GM19468 (cell line): ENCODE measurements at regions not wholly inside any gene's neighbourhood (a gene's known extent, or its start where the extent isn't known, plus 50 kb on each side); places are given as distances from the start of the nearest gene placed in this dataset.

Source experiments
- ATAC-seq: cut with Tn5 transposase; IDR thresholded peaks from one replicate; pipeline ENCODE4 v1.9.1; 2021; ENCODE audit warnings: mild to moderate bottlenecking, moderate library complexity, moderate number of reproducible peaks; ENCODE audit not compliant: unreplicated experiment; ENCODE audit errors: extremely low read depth

DNA sequence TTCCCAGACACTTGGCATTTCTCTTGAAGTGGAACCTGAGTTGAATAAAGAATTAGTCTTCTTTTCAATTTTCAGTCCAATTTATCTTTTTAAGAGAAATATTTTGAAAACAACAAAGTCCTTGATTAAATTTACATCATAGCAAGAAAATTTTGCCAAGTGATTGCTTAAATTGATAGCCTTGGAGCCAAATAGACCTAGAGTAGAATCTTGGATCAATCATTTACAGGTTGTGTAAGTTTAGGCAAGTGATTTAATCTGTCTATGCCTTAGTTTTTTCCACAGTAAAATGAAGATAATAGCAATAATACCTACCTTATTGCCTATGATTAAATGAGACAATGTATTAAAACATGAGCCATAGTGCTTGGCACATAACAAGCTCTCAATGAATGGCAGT is 113.9 kb downstream of the LHX9 start:
- no peak for ATAC-seq

DNA sequence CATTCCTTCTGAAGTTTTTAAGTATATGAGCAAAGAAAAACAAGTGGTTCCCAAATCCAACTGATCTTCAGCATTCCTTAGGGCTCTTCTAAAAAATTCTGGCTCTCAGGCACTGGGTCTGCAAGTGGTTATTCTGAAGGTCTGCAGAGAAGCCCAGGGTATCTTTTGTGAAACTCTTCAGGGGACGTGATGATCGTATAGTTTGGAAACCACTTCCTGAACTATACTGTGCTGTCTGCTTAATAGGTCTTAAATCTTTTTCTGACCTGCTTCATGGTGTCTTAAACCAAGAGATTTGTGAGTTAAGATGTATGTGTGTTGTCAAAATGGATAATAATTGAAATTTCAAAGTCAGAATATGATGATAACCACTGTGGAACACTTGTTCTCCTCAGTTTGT is 115.5 kb downstream of the LHX9 start:
- no peak for ATAC-seq

DNA sequence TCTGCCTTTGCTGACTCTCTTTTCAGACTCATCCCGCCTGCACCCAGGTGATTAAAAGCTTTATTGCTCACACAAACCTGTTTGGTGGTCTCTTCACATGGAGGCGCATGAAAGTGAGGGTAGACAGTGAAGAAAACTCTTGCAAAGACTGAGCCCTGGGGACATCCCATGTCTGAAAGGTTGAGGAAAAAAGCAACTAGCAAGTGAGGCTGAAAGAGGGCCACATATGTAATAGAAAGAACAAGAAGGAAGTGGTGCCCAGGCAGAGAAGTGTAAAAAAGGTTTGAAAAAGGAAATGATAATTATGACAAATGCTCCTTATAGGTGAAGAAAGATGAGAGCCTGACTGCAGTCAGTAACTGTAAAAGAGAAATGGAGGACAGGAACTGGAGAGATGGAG is 115.9 kb upstream of the NEK7 start:
- ATAC-seq: no peak

DNA sequence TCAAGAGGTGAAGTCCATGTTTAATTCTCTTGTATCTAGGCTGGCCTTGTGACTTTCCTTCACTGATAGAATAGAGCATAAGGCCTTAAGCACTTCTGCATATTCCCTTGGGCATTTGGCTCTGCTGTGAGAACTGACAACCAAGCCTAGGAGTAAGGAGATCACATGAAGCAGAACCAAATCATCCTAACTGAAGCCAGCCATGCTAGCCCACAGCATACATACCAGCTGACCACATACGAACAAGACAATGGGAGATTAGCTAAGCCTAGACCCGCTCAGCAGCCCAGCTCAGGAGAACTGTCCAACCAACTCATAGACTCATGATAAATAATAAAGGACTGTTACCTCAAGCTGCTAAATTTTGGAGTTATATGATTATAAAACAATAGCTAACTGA is 114.6 kb upstream of the NEK7 start:
- ATAC-seq: no peak

DNA sequence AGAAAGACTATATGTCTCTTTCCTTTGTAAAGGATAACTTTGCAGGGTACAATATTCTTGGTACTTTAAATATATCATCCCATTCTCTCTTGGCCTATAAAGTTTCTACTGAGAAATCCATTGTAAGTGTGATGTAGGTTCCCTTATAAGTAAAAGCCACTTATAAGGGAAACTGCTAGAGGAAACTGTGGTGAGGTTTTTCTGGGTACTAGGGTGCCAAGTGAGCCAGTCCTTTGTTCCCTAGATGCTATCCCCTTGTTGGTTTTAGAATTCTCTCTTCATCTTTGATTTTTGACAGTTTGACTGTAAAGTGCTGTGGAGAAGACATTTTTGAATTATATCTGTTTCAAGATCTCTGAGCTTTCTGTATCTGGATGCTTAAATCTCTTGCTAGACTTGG is 108.9 kb upstream of the NEK7 start:
- no peak for ATAC-seq

DNA sequence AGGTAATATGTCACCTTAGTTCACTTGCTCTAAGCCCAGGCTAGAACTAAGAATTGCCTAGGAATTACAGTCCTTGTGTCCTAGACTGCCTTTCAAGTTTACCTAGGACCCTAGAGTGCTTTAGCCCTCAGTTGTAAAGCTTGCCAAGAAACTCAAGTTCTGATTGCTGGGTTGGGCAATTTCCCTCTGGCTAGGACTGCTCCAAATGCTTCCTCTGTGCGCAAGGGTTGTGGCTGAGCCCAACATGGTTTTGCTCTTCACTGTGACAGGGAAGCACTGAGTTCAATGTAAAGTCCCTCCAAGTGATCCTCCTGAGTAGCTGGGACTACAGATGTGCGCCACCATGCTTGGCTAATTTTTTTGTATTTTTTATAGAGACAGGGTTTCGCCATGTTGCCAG is 102.3 kb upstream of the NEK7 start:
- ATAC-seq: no peak

DNA sequence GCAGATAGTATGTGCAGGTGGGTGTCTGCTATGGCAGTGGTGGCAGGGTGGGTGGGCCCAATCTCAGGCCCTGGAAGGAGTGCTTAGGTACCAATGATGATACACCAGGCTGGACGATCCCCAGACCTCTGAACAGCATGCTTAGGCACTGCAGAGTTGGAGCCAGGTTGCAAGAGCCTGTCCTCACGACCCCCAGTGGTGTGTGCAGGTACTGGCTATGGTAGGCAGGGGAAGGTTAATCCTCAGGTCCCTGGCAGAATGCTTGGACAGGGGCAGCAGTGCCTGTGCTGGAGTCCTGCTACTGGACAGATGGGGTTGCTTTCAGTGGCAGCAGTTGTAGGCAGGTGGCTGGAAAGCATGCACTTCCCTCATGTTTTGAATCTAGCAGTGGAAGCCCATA is 100.5 kb upstream of the NEK7 start:
- ATAC-seq: peak; percentile 46

DNA sequence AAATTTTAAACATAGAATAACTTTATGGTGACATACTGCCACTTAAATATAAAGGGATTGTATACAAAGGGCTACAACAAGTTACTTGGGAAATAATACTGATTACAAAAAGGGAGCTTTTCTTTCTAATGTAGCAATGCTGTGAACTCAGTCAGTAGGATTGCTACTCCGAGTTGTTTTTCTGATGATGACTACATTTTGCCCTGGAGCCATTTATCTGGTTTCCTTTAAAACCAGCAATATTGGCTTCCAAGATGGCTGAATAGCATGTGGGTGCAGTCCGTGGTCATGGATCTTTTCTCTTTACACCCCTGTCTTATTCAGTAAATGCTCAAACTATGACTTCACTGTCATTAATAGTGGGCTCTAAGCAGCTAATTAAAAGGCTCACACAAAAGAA is 92.6 kb upstream of the NEK7 start:
- no peak for ATAC-seq

DNA sequence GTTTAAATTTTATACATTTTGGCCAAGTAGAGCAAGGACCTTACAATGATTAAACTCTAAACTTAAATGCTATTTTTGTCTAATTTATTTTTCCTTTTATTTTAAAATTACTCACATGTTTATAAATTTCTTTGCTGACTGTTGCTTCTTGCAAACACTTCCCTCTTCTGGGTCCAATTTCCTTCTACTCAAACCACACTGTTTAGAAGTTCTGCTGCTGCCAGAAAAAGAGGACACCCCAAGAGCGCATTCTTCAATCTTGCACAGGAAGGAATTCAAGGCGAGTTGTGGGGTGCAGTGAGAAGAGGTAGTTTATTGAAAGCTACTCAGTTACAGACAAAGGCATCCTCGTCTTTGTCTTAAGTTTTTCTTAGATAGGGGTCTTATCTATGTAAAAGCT is 88.5 kb upstream of the NEK7 start:
- ATAC-seq: no peak

DNA sequence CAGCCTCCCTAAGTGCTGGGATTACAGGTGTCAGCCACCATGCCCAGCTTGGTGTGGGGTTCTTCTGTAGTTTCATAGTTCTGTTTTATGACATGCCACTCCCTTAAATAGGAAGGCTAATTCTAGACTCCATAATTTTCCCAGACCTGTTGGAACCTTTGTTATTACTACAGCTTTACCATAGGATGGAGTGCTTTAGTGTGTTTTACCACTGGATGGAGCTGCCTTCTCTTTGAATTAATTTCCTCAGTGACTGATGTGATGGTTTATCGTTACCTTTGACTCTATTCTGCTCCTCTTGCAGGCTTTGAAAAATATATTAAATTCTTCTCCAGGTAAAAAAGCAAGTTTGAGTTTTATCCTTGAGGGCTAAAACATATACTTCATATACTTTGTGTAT is 84.6 kb upstream of the NEK7 start:
- no peak for ATAC-seq

DNA sequence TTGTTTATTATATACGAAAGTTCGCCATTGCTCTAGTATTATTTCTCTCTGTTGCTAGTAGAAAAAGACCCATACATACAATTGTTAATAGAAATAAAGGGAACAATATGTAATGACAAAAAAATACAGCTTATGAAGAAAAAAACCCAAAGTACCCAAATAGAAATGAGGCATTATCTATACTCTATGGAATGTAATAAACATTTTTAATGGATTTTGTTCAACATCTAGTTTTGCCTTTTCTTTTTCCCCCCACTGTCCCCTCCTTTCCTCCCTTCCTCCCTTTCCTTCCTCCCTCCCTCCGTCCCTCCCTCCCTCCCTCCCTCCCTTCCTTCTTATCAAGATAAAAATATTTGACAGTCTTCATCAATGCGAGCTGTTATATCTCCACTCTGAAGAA is 81.5 kb upstream of the NEK7 start:
- no peak for ATAC-seq

DNA sequence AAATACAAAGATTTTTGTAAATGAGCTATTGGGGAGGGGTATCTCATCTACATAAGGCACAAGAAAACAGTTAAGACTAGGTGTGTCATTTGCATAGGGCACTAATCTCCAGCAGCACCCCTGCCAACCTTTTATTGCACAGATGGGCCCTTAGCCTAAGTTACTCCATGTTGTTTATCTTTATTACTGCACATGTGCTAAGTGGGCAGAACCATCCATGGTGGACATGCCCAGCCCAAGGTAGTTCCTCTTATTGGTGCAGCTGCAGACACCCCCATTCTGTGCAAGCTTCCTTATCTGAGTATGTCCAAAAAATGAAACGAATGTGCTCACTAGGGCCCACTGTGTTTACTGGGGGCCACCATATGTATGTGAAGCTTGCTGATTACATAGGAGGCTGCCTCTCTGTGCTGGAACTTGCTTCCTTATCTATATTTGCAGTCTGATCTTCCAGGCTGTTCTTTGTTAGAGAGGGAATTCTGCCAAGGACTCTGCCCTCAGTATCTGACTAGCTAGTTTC is 77.3 kb upstream of the NEK7 start:
- no peak for ATAC-seq

DNA sequence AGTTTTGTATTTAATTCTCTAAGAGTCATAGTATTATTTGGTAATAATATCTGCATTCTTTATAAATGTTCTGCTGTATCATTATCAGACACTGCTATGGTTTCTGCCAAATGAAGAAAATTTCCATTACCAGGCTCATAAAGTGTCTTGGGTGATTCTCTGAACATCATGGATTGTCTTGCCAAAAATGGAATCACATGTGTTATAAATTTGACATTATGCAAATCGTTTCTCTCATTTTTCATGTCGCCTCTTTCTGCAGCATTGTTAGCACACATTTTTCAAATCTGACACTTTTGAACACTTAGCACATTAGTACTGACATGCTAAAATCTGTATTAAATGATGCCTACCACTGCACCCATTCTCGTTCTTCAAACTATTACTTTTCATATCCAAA is 74.2 kb upstream of the NEK7 start:
- no peak for ATAC-seq

DNA sequence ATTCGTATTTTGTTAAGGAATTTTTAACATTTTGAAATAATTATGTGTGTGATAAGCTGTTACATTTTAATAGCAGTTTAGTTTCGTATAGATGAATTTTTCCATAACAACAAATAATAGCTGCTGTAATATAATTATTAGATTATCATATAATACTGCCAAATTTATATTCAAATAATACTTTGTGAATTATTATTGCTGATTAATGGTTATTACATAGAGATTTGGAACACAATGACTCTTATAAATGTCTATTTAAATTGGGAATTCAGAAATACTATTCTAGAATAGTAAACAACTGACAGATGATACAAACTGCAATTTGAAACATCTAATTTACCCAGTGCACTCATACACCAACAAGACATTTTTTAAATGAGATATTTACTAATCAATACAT is 73.2 kb upstream of the NEK7 start:
- no peak for ATAC-seq

DNA sequence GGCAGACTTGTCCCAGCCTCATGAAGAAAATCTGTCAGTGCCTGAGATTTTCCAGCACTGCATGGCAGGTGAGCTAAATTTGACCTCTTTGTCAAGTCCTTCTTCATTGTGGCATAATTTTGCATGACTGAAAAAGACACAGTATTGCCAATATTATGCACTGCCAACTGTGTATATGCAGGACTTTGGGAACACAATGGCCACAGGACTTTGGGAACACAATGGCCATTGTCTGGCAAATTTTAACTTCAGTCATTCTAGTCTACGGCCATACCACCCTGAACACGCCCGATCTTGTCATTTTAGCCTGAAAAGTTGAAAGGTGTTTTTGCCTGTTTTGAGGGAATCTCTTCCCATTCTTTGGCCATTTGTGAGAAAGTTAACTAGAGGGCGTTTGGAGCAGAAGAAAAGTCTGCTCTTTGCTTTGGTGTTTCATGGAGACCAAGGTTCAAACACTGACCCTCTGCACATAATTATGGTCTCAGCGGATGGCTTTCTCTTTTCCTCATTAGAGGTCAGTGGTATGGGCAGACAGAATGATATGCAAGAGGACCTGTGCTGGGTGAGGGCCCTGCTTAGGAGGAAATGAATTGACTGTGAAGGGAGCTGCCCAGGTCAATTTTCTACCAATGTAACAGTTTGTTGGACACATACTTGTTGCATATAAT is 72.4 kb upstream of the NEK7 start:
- ATAC-seq: no peak

DNA sequence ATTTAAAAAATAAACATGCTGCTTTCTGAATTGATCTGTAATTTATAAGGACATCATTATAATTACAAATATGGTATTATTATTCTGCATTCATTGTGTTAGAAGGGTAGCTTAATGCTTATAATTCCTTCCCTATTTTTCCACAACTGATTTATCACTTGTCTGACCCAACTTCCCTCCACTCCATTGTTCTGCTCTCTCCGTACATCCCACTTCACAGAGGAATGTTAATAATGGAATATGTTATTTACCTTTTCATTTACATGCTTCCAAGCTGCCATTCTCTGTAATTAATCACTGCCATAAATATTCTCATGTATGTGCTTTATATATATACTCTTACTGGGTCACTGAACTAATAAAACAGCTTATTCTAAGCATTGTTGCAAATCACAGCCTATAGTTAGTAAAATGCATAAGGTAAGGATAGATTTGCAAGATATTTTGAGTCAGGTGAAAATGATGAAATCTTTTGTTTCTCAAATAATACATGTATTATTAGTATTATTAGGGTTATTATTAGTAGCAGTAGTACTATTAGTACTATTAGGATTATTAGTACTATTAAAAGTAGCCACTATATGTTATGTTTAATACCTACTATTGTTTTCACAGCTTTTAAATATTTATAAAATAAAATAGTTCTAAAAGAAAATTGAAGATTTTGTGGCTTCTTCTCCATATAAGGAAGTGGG is 70.6 kb upstream of the NEK7 start:
- no peak for ATAC-seq

DNA sequence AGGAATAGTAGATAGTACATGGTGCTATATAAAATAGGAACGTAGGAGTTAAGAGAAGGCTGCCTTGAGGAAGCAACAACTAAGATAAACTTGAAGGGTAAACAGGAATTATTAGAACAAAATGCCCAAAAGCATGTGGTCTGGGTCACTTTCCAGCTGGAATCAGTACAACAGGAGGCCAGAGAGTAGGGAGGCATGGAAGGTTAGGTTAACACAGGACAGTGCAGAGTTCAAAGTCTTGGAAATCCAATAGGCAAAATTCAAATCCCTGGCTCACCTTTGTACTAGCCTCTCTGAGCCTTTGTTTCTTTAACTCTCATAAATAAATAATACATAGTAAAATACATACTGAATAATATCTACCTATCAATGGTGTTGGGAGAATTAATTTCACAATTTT is 69.0 kb upstream of the NEK7 start:
- no peak for ATAC-seq

DNA sequence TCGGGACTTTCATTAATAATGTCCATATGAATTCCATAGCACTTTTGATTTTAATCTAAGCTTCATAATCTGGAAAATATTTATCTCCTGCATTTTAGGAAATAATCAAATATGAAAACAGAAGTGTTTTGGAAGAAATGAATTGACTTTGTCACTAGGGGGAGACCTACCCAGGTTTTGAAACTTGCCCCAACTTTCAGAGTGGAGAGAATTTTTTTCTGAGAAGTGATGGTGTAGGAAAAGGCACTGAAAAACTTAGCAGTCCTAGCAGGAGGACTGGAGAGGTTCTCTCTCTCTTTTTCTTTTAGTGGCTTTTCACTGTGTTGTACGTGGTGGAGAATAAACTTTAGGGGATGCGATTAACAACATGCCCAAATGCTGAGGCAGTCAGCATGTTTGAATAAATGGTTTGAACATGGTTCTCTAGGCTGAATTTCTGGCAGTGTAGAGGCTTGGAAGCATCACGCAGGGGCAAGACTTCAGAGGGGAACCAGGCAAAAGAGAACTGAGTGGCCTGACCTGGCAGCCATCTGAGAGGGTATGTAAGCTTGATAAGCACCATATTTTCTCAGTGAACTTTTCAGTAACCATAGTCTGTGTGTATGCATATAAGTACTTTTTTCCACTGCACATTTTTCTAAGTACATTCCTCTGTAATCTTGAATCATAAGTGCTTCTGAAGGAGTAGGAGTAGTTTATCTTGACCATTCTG is 68.3 kb upstream of the NEK7 start:
- ATAC-seq: no peak

DNA sequence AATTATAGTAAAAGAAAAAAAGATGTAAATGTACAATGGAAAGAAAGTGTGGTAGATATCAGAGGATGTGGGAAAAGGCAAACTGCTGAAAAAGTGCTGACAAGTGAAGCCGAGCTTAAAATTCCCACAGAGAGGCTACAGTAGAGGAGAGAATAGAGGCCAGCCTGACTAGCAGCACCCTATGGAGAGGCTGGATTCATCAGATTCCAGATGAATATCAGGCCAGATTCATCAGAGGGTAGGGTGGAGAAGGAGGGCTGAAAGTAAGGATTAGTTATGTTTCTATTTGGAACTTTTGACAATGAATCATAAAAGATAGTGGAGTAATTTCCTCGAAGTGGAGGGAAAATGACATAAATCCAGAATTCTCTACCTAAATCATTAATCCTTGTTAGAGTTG is 60.4 kb upstream of the NEK7 start:
- no peak for ATAC-seq

DNA sequence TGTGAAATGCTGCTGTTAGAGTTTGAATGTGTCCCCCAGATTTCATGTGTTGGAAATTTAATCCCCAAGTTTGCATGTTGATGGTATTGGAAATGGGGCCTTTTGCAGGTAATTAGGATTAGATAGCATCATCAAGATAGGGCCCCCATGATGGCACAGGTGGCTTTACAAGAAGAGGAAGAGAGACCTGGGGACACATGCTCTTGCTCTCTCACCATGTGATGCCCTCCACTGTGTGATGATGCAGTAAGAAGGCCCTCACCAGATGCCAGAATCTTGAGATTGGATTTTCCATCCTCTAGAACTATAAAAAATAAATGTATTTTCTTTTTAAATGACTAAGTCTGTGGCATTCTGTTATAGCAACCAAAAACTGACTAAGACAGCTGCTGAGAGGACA is 57.0 kb upstream of the NEK7 start:
- no peak for ATAC-seq

DNA sequence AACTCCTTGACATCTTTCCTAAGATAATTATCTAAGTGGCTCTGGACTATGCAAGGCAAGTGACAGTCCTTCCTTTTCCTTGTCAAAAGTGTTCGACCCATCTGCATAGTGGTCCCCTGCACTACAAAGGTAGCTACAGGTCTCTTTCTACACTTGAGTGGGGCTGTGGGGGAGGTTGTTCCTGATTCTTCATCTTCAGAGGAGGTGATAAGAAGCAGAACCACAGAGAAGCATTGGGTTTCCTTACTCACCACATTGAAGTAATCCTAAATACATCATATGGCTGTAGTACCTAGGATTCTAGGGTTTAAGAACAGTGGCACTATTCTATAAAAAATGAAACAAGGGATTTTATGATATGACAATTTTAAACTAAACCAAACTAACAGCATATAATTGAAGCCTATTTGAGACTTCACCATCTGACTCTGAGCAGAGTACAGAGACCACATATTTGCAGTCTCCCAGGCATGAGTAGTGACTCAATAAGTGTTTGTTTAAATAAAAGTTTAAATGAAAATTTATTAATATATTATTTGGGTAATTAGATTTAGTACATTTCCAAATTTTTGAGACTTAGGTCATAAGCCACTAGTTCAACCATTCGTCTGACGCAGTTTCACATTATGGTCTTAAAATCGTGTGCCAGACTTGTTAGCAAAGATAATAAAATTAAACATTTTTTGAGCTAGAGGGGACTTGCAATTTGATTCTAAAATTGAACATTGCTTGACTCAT is 54.9 kb upstream of the NEK7 start:
- no peak for ATAC-seq
